AG09309 (cell line): ENCODE measurements at regions not wholly inside any gene's neighbourhood (a gene's known extent, or its start where the extent isn't known, plus 50 kb on each side); places are given as distances from the start of the nearest gene placed in this dataset.
"Not testable (repeated sequence)": the region's sequence is repeated elsewhere in the genome, so short reads cannot be mapped to it uniquely, and the experiment has no call there.

Experiments used
- DNase-seq: peaks from one replicate; pipeline ENCODE4 v3.0.0-alpha.2; 2010; ENCODE audit warnings: low read depth
- H3K4me3 ChIP-seq: 2 replicates; pipeline ENCODE4 v1.5.1; 2011; ENCODE audit warnings: mild to moderate bottlenecking, low read depth, low read length, moderate library complexity; ENCODE audit not compliant: control insufficient read depth
- TF ChIP-seq, protein P1 (sequence below): IDR thresholded peaks from 2 replicates; pipeline ENCODE4 v1.5.1; 2011; ENCODE audit warnings: mild to moderate bottlenecking, low read depth, low read length, inconsistent platforms; ENCODE audit not compliant: insufficient read depth, control insufficient read depth; ENCODE audit errors: missing control alignments

DNA sequence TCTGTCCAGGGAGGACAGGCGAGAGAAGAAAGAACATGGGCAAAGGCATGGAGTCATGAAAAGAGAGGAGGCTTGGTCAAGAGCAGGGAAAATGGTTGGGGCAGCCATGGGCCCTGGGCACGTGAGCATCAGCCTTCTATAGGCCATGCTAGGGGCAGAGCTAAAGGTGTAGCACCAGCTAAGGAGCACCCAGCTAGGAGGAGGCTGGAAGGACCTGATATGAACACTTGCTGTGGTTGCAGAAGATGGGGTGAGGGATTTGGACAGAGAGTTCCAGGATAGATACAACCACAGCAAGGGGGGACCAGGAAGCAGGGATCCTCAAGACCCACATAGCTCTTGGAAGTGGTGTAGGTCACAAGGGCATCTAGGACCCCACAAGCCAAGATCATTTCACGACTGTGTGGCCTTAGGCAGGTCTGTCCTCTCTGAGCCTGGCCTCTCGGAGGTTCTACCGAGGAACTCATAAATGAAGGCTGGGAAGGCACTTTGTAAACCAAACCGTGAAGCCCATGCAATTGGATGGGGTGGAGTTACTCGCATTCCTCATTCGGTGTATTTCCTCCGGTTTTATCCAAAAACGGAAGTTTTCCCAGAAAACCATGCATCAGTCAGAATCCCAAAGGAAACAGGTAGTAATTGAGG is 74.0 kb upstream of the TOP1 start:
- no peak overlapping the region for H3K4me3 ChIP-seq
- DNase-seq: no peak
- TF ChIP-seq, protein P1, sequence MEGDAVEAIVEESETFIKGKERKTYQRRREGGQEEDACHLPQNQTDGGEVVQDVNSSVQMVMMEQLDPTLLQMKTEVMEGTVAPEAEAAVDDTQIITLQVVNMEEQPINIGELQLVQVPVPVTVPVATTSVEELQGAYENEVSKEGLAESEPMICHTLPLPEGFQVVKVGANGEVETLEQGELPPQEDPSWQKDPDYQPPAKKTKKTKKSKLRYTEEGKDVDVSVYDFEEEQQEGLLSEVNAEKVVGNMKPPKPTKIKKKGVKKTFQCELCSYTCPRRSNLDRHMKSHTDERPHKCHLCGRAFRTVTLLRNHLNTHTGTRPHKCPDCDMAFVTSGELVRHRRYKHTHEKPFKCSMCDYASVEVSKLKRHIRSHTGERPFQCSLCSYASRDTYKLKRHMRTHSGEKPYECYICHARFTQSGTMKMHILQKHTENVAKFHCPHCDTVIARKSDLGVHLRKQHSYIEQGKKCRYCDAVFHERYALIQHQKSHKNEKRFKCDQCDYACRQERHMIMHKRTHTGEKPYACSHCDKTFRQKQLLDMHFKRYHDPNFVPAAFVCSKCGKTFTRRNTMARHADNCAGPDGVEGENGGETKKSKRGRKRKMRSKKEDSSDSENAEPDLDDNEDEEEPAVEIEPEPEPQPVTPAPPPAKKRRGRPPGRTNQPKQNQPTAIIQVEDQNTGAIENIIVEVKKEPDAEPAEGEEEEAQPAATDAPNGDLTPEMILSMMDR: no peak

DNA sequence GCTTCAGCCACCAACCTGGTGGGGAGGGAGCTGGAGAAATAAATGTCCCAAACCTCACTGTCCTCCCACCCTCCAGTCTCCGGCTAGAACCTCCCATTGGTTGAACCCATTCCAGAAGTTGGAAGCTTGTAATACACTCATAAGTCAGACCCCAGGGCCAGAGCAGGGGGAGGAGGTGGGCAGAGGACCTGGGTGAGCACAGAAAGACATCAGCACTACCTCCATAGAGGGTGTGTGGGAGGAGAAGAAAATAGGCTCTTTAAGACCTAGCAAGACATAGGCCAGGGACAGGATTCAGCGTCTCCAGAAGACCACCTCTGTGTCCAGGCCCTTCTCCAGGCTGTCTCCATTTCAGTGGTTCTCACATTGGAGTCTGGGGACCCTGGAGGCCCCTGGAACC is 73.3 kb upstream of the TOP1 start:
- no peak for DNase-seq
- no peak overlapping the region for H3K4me3 ChIP-seq
- TF ChIP-seq, protein P1: no peak

DNA sequence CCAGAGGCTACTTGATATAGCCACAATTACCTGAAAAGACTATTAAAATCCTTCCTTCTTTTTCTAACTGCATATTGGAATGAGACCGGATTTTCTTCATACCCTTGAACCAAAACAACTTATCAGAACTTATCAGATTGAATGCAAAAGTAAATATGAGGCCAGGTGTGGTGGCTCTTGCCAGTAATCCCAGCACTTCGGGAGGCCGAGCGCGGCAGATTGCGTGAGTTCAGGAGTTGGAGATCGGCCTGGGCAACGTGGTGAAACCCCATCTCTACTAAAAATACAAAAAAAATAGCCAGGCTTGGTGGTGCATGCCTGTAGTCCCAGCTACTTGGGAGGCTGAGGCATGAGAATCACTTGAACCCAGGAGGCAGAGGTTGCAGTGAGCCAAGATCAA is 72.8 kb upstream of the TOP1 start:
- not testable (repeated sequence) for DNase-seq, H3K4me3 ChIP-seq

DNA sequence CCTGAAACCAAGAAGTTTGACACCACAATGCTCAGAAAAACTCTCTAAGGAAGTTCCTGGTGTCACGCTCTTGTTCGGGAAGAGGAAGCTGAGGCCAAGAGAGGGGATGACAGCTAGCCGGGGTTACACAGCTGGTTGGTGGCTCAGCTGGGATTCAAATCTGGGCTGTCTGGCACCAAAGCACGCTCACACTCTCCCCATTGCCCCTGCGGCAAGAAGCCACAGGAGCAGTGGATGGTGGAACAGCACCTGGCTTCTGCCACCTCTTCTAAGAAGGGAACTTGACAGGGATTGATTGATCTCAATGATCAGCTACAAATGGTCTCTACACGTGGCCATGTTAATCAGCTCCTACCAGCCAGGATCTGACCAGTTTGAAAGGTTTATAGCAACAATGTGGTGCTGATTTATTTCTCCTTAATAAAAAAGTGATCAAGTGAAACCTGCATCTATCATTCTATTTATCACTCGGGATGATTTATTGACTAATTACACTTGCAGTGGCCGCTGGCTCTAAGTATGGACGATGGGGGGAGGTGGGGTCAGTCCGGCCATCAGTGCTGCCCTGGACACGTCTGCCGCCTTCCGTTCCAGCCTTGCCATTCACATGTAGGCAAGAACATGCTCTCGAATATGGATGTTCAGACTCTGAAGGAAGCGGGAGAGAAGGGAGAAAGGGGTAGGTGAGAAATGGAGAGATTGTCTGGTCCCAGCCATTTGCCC is 71.9 kb upstream of the TOP1 start:
- DNase-seq: no peak
- no peak overlapping the region for H3K4me3 ChIP-seq
- TF ChIP-seq, protein P1: no peak

DNA sequence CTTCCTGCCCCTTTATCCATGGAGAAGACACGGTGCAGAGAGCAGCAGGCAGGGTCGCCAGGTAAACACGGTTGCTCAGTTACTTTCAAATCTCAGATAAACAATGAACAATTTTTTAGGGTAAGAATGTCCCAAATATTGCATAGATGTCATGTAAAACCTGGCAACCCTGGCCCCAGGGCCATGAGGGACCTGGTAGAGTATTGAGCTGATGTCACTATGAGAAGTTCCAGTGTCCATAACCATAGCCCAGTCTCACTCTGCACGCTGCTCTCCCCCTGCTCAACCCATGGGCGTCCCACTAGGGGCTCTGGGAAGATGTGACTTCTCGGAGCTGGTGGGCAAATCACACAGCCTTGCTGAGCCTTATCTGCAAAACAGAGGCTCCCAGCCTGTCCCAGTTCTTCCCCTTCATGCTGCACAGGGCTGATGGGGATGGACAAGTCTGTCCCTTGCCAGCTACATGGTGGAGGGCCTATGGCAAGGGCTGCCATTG is 71.3 kb upstream of the TOP1 start:
- no peak overlapping the region for H3K4me3 ChIP-seq
- TF ChIP-seq, protein P1: no peak
- no peak for DNase-seq

DNA sequence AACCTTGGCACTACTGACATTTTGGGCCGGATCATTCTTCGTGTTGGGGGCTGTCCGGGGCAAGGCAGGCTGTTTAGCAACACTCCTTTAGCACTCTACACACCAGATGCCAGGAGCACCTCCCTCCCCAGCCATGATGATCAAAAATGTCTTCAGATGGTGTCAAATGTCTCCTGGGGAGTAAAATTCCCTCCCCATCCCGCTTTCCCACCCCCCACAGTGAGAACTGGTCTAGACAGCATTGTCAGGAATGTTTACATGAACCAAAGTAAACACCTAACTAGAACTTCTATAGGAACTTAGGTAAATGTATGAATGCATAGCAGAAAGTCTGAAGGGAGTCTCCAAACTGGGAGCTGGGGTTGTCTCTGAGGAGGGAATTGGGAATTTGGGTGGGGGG is 70.0 kb upstream of the TOP1 start:
- TF ChIP-seq, protein P1: no peak
- no peak for DNase-seq
- no peak overlapping the region for H3K4me3 ChIP-seq

DNA sequence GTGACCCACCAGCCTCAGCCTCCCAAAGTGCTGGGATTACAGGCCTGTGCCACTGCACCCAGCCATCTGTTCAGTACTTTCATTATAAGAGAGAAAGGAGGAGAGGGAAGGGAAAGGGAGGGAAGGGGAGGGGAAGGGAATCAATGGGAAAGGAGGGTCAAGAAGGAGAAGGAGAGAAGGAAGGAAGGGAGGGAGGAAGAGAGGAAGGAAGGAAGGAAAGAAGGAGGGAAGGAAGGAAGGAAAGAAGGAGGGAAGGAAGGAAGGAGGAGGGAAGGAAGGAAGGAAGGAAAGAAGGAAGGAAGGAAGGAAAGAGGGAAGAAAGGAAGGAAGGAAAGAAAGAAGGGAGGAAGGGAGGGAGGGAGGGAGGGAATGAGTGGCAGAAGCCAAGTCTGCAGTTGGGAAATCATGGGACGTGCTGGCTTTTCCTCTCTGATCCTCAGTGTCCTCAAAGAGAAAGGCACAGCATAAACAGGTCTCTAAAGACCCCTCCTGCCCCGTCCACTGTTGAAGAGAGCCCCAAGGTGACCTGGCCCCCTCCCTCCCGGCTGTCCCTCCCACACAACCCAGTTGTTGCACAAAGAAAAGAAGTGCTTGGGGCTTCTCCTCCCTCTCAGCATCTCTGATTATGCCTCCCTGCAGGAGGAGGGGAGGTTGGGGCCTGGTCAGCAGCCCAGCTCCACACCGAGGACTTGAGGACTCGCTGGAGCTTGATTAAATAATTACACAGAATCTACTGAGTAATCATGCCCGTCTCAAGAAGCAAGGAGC is 69.1 kb upstream of the TOP1 start:
- no peak overlapping the region for H3K4me3 ChIP-seq
- TF ChIP-seq, protein P1: no peak
- no peak for DNase-seq
